RPMI8226 (cell line): ENCODE measurements at regions not wholly inside any gene's neighbourhood (a gene's known extent, or its start where the extent isn't known, plus 50 kb on each side); places are given as distances from the start of the nearest gene placed in this dataset.

Source experiments
- DNase-seq: peaks from one replicate; pipeline ENCODE4 v3.0.0-alpha.2; 2015

DNA sequence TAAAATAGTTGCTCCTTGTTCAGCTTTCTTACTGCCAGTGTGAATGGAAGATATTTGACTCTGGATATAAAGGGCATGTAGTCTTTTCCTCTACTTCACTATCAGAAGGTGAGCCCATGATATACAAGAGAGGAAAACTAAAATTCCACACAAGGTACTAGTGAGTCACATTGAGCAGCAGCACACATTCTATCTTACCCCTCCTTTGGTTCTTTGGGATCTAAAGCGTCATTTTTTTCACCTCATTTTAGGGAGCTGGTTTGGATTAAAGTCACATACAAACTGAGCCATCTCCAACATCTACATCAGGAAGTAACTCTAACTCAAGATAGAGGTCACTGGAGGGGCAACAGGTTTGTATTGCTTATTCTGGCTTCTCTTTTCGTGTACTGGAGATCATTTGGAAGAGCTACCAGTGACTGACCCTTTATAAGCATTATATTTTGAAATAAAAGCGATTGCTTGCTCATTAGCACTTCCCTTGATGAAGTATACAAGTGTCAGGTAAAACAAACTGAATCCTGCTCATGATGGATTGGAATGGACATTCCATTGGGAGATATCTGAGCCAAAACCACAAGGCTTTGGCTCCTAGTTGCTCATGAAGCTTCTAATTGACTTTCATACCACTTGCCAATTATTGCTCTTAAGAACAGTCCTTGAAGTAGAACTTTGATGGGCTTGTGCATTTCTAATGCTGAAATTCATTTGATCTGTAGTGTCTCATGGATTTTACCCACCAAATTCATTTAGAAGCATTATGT lies 124.1 kb downstream of the SPCS3 start:
- no peak for DNase-seq

DNA sequence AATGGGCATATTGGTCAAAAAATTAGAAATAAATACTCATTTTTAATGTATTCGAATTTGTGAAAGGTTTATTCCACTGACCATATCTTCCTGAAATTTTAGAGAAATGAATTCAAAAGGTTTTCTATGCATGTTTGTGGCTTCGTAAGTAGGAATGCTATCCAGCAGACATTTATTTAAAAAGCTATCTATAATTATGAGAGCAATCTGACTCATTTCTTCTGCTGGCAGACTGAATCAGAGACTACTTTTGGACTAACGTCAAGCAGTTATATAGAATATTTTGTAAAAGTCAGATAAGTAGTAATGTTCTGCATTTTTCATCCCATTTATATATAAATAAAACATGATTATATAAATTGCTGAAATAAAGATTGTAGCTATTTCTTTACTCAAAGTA lies 125.0 kb downstream of the SPCS3 start:
- no peak for DNase-seq

DNA sequence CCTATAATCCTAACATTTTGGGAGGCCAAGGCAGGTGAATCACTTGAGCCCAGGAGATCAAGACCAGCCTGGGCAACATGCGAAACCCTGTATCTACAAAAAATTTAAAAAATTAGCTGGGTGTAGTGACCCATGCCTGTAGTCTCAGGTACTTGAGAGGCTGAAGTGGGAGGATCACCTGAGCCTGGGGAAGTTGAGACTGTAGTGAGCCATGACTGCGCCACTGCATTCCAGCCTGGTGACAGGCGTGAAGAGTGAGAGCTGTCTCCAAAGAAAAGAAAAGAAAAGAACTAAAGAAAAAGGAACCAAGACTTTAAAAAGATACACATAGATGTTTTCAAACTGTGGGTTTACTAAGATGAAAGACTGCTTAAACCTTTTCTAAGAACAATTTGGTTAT lies 129.0 kb downstream of the SPCS3 start:
- DNase-seq, result no peak

DNA sequence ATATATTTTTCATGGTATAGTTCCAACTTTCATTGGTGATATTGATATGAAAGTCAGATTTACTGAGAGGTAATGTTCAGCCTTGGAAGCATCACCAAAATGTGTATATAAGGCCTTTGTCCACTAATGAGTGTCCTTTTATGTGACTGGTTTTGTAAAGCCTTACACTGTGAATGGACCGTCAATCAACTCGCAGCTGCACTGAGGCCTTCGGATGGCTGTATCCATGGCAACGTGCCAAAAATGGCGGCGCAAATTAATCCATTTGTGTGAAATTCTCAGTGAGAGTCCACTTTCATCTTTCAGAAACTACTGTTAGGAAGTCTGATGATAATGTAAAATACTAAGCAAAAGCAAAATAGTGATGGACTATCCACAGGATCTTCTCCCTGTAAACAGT lies 131.7 kb downstream of the SPCS3 start:
- DNase-seq, result no peak

DNA sequence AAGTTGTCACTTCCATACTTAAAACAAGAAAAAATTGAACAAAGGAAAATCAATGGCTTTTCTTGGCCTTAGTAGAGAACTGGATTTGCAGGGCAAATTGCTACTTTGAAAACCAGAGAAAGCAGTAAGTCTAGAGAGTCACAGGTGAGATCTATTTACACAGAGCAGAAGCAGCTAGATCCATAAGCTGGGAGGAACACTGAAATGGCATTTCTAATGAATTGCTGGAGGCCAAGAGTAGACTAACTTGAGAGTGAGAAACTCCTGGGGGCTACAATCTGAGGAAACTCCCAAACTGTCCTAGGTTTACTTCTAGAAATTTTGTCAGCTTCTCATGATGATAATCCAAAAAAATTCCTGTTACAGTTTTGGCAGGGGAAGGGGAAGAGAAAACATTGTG lies 133.3 kb downstream of the SPCS3 start:
- no peak for DNase-seq

DNA sequence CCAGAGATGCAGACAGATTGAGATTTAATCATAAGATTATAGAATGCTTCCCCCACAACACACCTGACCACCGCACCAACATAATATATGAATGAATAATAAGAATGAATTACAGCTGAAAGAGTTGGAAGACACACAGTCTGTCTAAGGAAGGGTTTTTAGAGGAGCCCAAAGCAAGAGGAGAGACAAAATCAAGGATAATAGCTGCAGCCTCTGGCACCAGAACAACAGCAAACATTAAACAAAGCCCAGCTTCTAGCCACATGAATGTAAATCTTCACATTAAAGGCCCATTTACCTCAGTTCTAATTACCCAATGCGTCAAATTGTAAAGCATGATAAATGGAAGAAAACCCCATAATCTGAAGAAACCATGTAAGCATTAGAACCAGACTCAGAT lies 133.9 kb downstream of the SPCS3 start:
- DNase-seq, result no peak

DNA sequence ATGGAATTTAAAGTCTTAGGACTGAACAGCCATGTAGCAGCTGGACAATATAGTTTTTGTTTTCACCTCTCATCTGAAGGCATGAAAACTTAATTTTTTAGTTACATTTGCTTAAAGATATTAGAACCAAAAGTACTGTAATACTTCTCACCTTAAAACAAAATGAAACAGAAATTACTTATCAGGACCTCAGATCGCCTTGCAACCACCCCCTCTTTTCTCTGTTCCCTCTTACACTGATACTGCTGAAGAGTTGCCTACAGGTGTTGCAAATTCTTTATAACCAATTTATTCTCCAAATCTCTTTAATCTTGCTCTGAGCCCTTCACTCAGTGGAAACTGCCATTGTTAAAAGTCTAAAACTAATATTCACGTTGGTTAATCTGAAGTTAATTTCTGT lies 145.0 kb downstream of the SPCS3 start:
- DNase-seq, result no peak

DNA sequence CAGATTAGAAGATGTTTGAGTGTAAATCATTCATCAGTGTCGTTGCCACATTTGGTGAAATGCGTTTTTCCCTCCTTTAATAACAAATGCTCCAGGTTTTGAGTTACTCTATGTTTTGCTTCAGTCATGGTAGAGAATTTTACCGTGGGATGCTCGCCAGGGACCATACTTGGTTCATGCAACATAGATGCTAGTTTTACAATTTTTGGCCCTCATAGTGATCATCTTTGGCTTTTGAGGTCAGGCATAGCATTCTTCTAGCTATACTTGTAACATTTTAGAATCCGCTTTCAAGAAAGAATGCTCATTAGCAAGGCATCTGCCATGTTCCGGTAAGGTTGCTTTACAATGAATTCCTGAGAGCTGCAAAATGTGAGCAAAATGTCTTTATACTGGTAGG lies 147.2 kb downstream of the SPCS3 start:
- no peak for DNase-seq

DNA sequence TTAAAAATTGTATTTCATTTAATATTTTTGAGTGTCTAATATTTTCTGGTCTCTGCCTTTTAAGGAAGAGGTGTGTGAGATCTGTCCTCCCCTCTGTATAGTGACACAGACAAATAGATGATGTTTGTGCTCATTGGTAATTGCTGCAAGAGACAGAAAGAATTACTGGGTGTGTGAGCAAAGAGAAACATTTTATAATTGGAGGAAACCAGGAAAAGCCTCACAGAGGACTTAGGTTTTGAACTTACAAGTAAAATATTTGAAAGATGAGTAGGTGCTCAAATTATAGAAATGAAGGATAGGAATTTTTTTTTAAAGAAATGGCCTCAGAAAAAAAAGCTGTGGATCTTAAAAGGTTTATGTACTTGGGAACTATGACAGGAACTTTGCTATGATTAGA lies 149.8 kb downstream of the SPCS3 start:
- no peak for DNase-seq

DNA sequence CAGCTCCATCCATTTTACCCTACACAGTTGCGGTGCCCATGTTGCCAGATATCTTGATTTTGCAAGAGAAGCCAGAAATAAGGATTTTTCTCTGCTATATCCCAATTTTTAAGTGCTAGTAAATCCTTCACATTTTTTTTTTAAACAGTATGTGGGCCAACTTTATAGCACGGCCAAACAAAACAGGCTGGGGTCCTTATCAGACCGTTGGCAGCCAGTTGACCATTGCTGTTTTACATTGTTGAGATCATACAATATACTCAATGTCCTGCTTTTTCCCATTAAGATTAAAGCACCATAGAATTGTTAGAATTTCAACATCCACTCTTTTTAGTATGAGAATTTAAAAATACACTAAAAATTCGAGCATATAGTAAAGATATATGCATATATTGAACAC lies 150.9 kb downstream of the SPCS3 start:
- no peak for DNase-seq

DNA sequence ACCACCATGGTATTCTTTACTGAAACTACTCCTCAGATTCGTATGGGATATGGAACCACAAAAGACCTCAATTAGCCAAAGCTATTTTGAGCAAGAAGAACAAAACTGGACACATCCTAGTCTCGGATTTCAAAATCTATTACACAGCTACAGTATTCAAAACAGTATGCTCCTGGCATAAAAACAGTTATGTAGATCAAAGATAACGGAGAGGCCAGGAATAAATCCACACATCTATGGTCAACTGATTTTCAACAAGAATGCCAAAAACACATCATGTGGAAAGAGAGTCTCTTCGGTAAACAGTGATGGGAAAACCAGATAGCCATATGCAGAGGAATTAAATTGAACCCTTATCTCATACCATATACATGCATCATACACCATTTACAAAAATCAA lies 155.3 kb downstream of the SPCS3 start:
- DNase-seq, result no peak

DNA sequence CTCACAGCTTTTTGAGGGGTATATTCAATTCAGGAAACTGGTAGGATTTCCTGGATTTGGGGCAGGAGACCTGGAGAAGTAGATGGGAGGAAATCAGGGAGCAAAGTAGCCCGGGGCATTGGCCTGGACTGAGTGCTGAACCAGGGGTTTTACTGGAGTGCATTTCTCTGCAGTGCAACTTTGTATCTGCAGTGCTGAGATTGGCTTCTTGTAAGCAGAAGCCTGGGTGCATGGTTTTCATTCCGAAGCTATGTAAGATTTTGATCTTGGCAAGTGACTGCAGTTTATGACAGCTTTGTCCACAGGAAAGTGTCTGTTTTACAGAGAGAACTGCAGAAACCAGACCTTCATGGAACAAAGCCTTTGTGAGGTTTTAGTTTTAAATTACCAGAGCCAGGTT lies 158.3 kb downstream of the SPCS3 start:
- no peak for DNase-seq

DNA sequence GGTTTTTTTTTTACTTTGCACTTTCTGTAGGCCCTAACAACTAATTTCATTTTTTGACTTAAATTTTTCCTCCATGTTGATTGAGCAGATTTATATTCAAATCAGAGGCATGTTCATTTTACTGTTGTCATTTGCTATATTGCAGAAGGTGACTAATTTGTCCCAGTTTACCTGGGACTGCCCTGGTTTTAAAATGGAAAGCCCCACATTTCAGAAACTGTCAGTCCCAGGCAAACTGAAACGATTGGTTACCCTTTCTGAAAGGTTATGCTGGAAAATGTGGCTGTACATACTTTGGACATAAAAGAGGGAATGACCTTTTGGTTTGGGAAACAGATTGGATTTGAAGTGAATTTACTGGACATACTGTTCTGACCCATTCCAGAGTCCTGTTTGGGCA lies 160.0 kb downstream of the SPCS3 start:
- no peak for DNase-seq

DNA sequence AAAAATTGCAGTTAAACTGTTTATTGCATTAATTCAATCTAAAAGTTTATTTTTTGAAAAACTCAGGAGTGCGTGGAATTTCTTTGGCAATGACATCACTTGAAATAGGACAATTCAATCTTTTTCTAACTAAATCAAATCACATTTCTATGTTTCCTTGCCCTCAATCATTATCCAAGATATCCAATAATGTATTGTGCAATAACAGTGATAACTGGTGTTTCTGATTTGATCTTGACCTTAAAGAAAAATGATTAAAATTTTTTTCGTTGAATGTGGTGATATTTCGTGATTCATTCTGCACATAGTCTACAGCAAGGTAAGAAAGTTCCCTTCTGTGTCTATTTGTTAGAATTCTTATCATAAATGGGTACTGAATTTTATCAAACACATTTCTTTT lies 163.2 kb downstream of the SPCS3 start:
- no peak for DNase-seq

DNA sequence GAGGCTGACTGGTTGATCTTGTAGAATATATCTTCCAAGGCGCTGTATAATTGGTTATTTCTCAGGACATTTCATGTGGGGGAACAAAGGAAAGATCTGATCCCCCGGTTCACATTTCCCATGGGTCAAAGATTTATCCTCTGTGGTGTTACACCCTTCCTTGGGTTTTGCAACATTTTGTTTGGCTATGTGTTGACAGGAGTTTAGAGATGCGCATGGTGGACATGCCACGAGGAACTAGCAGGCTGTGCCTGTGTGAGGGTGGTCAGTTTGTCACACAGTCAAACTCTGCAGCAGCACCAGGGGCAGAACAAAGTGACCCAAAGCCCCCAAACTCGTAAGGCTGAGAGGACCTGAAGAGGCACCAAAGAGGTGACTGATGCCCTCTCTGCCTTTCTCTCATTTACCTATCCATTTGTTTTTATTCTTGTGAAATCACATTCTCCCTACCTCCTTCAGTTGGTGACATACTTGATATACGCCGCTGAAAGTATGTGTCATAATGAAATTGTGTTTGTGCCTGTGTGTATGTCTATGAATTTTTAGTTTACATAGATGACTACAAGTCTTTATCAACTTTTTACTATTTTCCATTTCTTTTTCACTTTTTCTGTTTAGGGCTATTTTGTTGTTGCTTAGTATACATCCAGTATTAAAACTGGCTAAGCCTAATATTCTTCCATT lies 164.7 kb downstream of the SPCS3 start:
- no peak for DNase-seq

DNA sequence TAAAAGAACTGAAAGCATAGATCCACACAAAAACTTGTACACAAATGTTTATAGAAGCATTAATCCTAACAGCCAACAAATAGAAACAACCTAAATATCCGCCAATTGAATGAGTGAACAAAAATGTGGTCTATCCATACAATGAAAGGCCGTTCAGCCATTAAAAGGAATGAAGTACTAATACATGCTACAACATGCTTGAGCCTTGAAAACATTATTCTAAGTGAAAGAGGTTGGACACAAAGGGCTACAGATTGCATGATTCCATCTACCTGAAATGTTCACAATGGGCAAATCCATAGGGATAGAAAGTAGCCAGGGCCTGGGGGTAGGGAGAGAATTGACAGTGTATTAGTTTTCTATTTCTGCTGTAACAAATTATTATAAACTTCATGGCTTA lies 169.2 kb downstream of the SPCS3 start:
- no peak for DNase-seq

DNA sequence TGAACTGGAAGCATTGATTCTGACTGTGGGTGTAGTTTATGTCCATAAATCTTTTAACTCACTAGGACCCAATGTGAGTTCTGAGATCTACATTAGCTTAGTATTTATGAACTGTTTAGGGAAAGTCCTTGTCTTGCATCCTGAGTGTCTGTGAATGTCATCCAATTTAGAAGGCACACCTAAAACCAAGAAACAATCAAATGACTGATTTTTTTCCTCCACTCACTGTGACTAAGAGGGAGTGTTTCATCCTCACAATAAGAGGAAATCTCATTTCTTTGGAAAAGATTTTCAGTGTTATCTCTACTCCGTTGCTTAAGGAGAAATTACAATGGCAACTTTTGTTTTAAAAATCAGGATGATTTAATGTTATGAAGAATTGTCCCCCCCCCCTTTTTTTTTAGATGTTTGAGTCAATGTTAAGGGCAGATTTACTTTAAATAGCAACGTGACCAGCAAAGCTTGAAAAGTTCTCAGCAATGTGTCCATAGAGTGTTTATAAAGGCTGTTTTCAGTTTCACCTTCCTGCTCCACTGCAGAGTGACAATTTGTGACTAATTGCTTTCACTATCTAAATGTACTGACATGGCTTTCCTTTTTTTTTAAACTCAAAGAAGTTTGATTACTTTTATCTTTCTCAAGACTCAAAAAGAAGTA lies 173.0 kb downstream of the SPCS3 start:
- peak; percentile 4 for DNase-seq

DNA sequence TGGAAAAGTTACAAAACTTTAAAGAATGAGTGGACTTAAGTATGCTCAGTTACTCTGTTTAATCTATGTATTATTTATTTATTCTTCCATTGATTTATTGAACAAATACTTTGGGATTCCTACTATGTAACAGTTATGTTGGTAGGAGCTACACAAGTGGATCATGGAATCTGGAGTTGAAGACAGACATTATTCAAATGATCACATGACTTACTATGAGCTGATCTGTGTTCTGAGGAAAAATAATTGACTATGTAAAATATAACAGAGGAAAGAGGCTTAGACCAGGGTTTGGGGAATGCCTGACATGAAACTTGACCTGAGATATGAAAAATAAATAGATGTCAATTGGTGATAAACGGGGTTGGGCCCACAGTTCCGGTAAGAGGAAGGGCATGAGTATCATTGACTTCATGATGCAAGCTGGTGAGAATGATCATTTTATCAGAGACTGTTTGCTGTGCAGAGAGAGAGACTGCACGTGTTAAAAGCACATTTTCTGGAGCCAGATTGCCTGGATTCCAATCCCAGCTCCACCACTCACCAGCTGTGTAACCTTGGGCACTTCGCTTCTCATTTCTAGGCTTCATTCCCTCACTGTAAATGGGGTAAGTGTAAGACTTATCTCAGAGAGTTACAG lies 179.0 kb downstream of the SPCS3 start:
- no peak for DNase-seq

DNA sequence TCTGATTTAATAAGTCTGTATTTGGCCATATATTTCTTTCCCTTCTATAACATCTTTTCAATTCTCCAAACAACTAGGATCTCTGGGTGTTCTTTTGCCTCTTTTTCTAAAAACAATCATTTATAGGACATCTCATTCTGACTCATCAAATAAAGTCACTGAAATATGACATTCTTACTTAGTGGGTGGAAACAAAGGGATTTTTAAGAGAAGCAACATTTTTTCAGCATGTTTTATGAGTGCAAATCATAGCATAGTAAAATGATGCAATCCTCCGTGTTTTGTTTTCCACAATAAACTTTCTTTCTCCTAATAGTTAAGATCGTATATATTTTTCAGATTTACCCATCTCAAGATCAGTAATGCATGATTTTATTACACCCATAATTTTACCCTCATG lies 179.8 kb downstream of the SPCS3 start:
- DNase-seq, result no peak

DNA sequence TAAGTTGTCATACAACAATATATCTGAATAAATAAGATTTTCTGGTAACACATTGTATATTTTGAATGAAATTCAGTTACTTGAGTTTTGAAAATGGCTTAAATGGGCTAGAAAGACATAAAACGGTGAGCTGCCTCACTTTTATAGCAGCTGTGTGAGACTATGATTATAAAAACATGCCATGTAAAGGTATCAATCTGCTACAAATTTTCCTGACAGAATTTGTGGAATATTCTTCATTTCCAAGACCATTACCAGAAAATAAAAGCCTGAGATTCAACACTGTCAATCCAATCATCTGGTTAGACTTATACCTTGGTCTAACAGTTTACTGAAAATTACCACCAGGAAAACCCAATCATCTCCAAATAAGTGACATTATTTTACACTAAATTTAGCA lies 181.1 kb downstream of the SPCS3 start:
- DNase-seq, result no peak

DNA sequence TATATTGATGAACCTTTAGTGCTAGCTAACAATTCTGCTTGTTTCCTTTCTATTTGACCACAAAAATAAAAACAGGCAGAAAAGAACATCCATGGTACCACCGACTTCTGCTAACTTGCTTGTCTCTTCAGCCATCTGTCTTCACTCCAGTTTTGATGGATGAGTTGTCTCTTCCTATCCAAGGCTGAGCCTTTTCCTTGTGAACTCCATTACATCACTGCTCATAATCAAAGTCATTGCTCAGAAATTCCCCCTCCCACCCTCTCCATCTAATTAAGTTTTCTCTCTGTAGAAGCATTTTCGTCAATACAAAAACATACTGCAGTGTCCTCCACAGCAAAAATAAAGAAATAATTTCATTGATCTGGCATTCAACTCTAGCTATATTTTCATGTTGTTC lies 184.4 kb downstream of the SPCS3 start:
- DNase-seq, result no peak

DNA sequence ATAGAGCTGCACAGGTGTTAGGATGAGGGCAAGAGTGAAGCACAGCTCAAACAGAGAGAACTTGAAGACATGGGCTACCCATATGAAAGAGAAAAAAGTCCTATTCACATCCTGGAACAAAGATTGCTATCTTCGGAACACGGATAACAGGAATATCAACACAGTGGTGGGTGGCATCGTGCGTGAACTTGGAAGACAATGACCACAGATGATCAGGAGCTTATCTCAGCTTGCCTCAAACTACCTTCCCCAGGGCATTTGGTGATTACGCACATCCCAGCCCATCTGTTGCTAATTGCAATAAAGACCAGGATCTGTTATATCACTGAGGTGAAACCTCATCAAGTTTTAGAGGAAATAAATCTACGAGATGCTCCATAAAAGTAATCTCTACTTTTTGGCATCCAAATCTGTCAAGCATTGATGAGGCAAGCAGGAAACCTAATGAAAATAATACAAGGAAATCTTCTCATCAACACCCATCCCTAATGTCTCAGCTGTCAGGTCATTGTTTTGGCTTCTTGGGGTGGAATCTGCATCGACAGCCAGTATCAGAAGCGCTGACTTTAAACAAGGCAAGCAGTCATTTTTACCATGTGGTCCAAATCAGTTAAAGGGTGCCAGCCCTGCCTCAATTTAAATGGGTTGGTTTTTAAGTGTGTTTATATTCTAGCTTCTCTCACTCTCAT lies 188.2 kb downstream of the SPCS3 start:
- DNase-seq, result no peak

DNA sequence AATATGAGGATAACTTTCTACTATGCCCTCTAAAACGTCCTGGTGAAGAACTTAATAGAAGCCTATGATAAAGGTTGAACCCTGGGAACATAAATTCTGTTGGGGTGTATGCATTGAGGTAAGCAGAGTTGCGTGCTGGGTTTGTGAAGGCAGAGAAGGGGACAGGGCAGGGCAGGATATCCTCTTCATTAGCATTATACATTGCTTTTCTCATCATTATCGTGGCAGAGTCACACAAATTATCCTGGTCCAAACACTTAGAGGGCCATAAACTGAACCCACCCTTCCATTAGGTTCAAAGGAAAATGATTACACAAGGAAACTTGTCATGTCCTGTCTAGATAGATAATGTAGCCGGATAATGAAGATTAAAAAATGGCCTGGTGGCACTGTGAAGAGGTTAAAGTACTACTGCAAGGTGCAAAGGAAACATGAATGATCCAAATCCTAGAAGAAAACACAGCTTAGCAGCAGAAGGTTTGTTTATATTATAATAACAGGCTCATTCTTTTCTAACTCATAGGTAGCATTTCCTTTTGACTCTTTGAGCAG lies 189.1 kb downstream of the SPCS3 start:
- no peak for DNase-seq
